ENCODE measurements at regions not wholly inside any gene's neighbourhood (a gene's known extent, or its start where the extent isn't known, plus 50 kb on each side); places are given as distances from the start of the nearest gene placed in this dataset.

- no peak for TF ChIP-seq CTCF (conservative IDR thresholded peaks at IDR 0.05; ENCODE audit: low read length)
- no peak for TF ChIP-seq EZH2phosphoT487 (IDR thresholded peaks at IDR 0.05; ENCODE audit: borderline replicate concordance)
Measured at GRCh38 chr10:33826186-33826585, 491.7 kb upstream of the NRP1 start.
